ENCODE measurements at regions not wholly inside any gene's neighbourhood (a gene's known extent, or its start where the extent isn't known, plus 50 kb on each side); places are given as distances from the start of the nearest gene placed in this dataset.

- WGBS: 84% methylated on average over 4 of the region's 4 CpGs
- Histone ChIP-seq H3K4me1 (replicated peaks) (no peaks in the 10 kb centered on the region), H3K9me3 (no peaks in the 10 kb centered on the region), H3K27ac (no peak overlapping the region), H3K4me3 (no peak overlapping the region), H3K27me3 (replicated peaks; ENCODE audit: insufficient read depth) (no peaks in the 10 kb centered on the region), H3K36me3 (no peaks in the 10 kb centered on the region)
- intact Hi-C loops (cut with DNase I): no loop called here
- no peak for DNase-seq (ENCODE audit: low spot score)
- TF ChIP-seq POLR2AphosphoS5 (IDR thresholded peaks at IDR 0.05) (no peak), POLR2A (IDR thresholded peaks at IDR 0.05) (no peak)
- TF ChIP-seq, protein P1, sequence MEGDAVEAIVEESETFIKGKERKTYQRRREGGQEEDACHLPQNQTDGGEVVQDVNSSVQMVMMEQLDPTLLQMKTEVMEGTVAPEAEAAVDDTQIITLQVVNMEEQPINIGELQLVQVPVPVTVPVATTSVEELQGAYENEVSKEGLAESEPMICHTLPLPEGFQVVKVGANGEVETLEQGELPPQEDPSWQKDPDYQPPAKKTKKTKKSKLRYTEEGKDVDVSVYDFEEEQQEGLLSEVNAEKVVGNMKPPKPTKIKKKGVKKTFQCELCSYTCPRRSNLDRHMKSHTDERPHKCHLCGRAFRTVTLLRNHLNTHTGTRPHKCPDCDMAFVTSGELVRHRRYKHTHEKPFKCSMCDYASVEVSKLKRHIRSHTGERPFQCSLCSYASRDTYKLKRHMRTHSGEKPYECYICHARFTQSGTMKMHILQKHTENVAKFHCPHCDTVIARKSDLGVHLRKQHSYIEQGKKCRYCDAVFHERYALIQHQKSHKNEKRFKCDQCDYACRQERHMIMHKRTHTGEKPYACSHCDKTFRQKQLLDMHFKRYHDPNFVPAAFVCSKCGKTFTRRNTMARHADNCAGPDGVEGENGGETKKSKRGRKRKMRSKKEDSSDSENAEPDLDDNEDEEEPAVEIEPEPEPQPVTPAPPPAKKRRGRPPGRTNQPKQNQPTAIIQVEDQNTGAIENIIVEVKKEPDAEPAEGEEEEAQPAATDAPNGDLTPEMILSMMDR (IDR thresholded peaks at IDR 0.05): no peak
Measured at GRCh38 chr5:56610093-56610698, 205.2 kb upstream of the MAP3K1 start.

- Histone ChIP-seq H3K9me3 (no peaks in the 10 kb centered on the region), H3K4me1 (replicated peaks) (no peaks in the 10 kb centered on the region), H3K36me3 (no peaks in the 10 kb centered on the region), H3K27ac (no peak overlapping the region), H3K27me3 (replicated peaks; ENCODE audit: insufficient read depth) (no peaks in the 10 kb centered on the region), H3K4me3 (no peak overlapping the region)
- intact Hi-C loops (cut with DNase I): no loop called here
- 73% methylated on average over 6 of the region's 6 CpGs for WGBS
- no peak for DNase-seq (ENCODE audit: low spot score)
- TF ChIP-seq POLR2AphosphoS5 (IDR thresholded peaks at IDR 0.05) (no peak), POLR2A (IDR thresholded peaks at IDR 0.05) (no peak)
- TF ChIP-seq, protein P1 (IDR thresholded peaks at IDR 0.05): no peak
Measured at GRCh38 chr5:56608217-56608925, 207.0 kb upstream of the MAP3K1 start.

DNA sequence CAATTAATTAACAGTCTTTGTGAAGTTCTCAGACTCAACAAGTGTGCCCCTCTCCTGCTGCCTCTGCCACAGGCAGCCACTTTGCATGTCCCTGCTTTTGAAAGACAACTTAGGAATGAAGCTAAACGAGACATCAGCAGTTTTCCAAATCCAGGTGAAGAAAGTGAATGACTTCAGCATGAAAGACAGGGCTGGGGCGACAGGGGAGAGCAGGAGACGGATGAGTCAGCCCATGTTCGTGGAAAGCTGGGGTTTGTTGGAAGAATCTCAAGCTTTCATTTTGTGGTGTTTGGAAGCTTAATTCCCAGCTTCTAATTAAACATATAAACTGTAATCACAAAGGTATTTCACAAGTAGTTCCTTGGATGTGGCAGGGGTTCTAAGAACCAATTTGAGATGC, 207.8 kb upstream of the MAP3K1 start:
- H3K27ac ChIP-seq: no peak overlapping the region
- no peaks in the 10 kb centered on the region for H3K36me3 ChIP-seq
- H3K4me1 ChIP-seq (replicated peaks): no peaks in the 10 kb centered on the region
- DNase-seq (ENCODE audit: low spot score): no peak
- 34% methylated on average over 4 of the region's 4 CpGs for WGBS
- no peaks in the 10 kb centered on the region for H3K27me3 ChIP-seq (replicated peaks; ENCODE audit: insufficient read depth)
- TF ChIP-seq POLR2AphosphoS5 (IDR thresholded peaks at IDR 0.05) (no peak), POLR2A (IDR thresholded peaks at IDR 0.05) (no peak)
- TF ChIP-seq, protein P1 (IDR thresholded peaks at IDR 0.05): no peak
- intact Hi-C loops (cut with DNase I): no loop called here
- H3K9me3 ChIP-seq: no peaks in the 10 kb centered on the region
- no peak overlapping the region for H3K4me3 ChIP-seq

GRCh38 chr5:56607074-56607473, 208.3 kb upstream of the MAP3K1 start:
- intact Hi-C loops (cut with DNase I): no loop called here
- H3K4me3 ChIP-seq: no peak overlapping the region
- H3K9me3 ChIP-seq: no peaks in the 10 kb centered on the region
- WGBS: 57% methylated on average over 4 of the region's 4 CpGs
- TF ChIP-seq, protein P1 (IDR thresholded peaks at IDR 0.05): no peak
- no peak for TF ChIP-seq POLR2A (IDR thresholded peaks at IDR 0.05)
- TF ChIP-seq POLR2AphosphoS5 (IDR thresholded peaks at IDR 0.05): no peak
- no peaks in the 10 kb centered on the region for H3K36me3 ChIP-seq
- no peaks in the 10 kb centered on the region for H3K4me1 ChIP-seq (replicated peaks)
- no peak for DNase-seq (ENCODE audit: low spot score)
- no peaks in the 10 kb centered on the region for H3K27me3 ChIP-seq (replicated peaks; ENCODE audit: insufficient read depth)
- no peak overlapping the region for H3K27ac ChIP-seq

DNA sequence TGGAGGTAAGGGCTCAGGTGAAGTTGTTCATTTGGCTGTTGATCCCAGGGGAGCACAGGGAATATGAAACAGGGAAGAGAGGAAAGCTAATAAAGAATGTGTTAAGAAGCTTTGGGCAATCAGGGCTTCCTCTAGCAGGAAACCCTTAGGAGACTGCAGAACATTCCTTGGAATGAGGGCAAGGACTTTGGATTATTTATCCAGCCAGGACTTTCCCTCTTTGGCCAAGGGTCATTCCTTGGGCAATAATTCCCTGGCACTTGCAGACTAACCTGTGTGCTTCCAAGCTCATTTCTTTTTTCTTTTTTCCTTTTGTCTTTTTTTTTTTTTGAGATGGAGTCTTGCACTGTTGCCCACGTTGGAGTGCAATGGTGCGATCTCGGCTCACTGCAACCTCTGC, 209.2 kb upstream of the MAP3K1 start:
- H3K27me3 ChIP-seq (replicated peaks; ENCODE audit: insufficient read depth): no peaks in the 10 kb centered on the region
- WGBS: 82% methylated on average over 3 of the region's 3 CpGs
- intact Hi-C loops (cut with DNase I): no loop called here
- TF ChIP-seq, protein P1 (IDR thresholded peaks at IDR 0.05): no peak
- no peak for TF ChIP-seq POLR2AphosphoS5 (IDR thresholded peaks at IDR 0.05)
- TF ChIP-seq POLR2A (IDR thresholded peaks at IDR 0.05): no peak
- no peak overlapping the region for H3K4me3 ChIP-seq
- H3K9me3 ChIP-seq: no peaks in the 10 kb centered on the region
- no peaks in the 10 kb centered on the region for H3K4me1 ChIP-seq (replicated peaks)
- no peak for DNase-seq (ENCODE audit: low spot score)
- no peaks in the 10 kb centered on the region for H3K36me3 ChIP-seq
- H3K27ac ChIP-seq: no peak overlapping the region

All from prostate gland (tissue), 2 donors.